Lung (tissue), 11 donors: ENCODE measurements at regions not wholly inside any gene's neighbourhood (a gene's known extent, or its start where the extent isn't known, plus 50 kb on each side); places are given as distances from the start of the nearest gene placed in this dataset.

Experiments used
- ATAC-seq: fragments of 200-7000 bp; cut with Tn5 transposase; one replicate; pipeline ENCODE4 v1.9.1; 2020; ENCODE audit warnings: moderate number of reproducible peaks; ENCODE audit not compliant: insufficient read depth, low FRiP score
- DNase-seq, 3 donors: peaks; one replicate each; pipeline ENCODE4 v3.0.0-alpha.2; 2013 to 2017
- H3K27ac ChIP-seq, 2 donors: one replicate each; pipeline ENCODE4 v1.5.1; 2013; ENCODE audit warnings: mild to moderate bottlenecking in 2 of 2, moderate library complexity in 2 of 2, control low read depth in 1 of 2, inconsistent platforms in 1 of 2, low read depth in 1 of 2, low read length in 1 of 2
- H3K27me3 ChIP-seq, 3 donors: one replicate each; pipeline ENCODE4 v1.5.1; 2013; ENCODE audit warnings: low read length in 2 of 3; ENCODE audit not compliant: control insufficient read depth in 3 of 3, insufficient read depth in 3 of 3
- H3K36me3 ChIP-seq, 4 donors: one replicate each; pipeline ENCODE4 v1.5.1; 2013; ENCODE audit warnings: low read length in 4 of 4, mild to moderate bottlenecking in 1 of 4, moderate library complexity in 1 of 4; ENCODE audit not compliant: control insufficient read depth in 4 of 4, insufficient read depth in 4 of 4
- H3K4me1 ChIP-seq, 5 donors: one replicate each; pipeline ENCODE4 v1.5.1; 2013; ENCODE audit warnings: low read length in 5 of 5, mild to moderate bottlenecking in 2 of 5, moderate library complexity in 1 of 5; ENCODE audit not compliant: control insufficient read depth in 5 of 5, insufficient read depth in 5 of 5
- H3K4me3 ChIP-seq: one replicate; pipeline ENCODE4 v1.5.1; 2013; ENCODE audit warnings: mild to moderate bottlenecking, control low read depth, moderate library complexity
- H3K9ac ChIP-seq, 2 donors: one replicate each; pipeline ENCODE4 v1.5.1; 2013; ENCODE audit warnings: low read length in 2 of 2, control low read depth in 1 of 2; ENCODE audit not compliant: insufficient read depth in 1 of 2
- H3K9me3 ChIP-seq, 4 donors: one replicate each; pipeline ENCODE4 v1.5.1; 2013; ENCODE audit warnings: low read length in 3 of 4, mild to moderate bottlenecking in 1 of 4, moderate library complexity in 1 of 4; ENCODE audit not compliant: control insufficient read depth in 4 of 4, insufficient read depth in 3 of 4
- CTCF ChIP-seq: IDR thresholded peaks from 2 replicates; pipeline ENCODE4 v1.5.1; 2012; ENCODE audit warnings: mild to moderate bottlenecking; ENCODE audit errors: control extremely low read depth, extremely low read depth
- WGBS, 2 donors: extraction: QIAGEN DNeasy Blood & Tissue Kit; methylation state at CpG; one replicate each; pipeline ENCODE4 v1.1.7; 2013; 5-methylcytosine and 5-hydroxymethylcytosine counted together
- donor health status: control.
- donor health status: control.
- donor health status: Bipolar disorder and iron deficiency.
- donor health status: healthy.
- donor health status: DM: yes; HTN: yes; CAD: no.

- H3K9me3 ChIP-seq: no peaks in the 10 kb centered on the region
- H3K36me3 ChIP-seq: no peaks in the 10 kb centered on the region
- no peak for TF ChIP-seq CTCF
- H3K27ac ChIP-seq: no peak overlapping the region
- no peak for ATAC-seq
- no peak overlapping the region for H3K9ac ChIP-seq
- H3K4me1 ChIP-seq: no peaks in the 10 kb centered on the region
- 30 to 94% methylated on average over 1 of the region's 1 CpG for WGBS, 2 donors
- no peak for DNase-seq
- H3K4me3 ChIP-seq: no peak overlapping the region
- H3K27me3 ChIP-seq: peaks cover 0 to 2% (median 0%) of the 10 kb centered on the region in 3 donors
Observed at GRCh38 chrX:83019258-83019657, 488.8 kb upstream of the POU3F4 start.

- no peak for TF ChIP-seq CTCF
- Histone ChIP-seq H3K4me3 (no peak overlapping the region), H3K36me3 (no peaks in the 10 kb centered on the region), H3K27me3 (no peaks in the 10 kb centered on the region), H3K27ac (no peak overlapping the region), H3K9me3 (no peaks in the 10 kb centered on the region), H3K4me1 (no peaks in the 10 kb centered on the region), H3K9ac (no peak overlapping the region)
- 50 to 57% methylated on average over 1 of the region's 1 CpG for WGBS, 2 donors
- ATAC-seq (no peak), DNase-seq (peak in 1 of 3 donors; percentile 1)
Observed at GRCh38 chrX:83022020-83022419, 486.1 kb upstream of the POU3F4 start.
